Gastroesophageal sphincter (tissue), 4 donors: ENCODE measurements at regions not wholly inside any gene's neighbourhood (a gene's known extent, or its start where the extent isn't known, plus 50 kb on each side); places are given as distances from the start of the nearest gene placed in this dataset.

Source experiments
- ATAC-seq: fragments of 150-250 bp; one replicate; pipeline ENCODE4 v1.9.1; 2016; ENCODE audit warnings: mild to moderate bottlenecking, moderate library complexity
- H3K27ac ChIP-seq, 4 donors: fragments of 200-600 bp; sonication (generic) in 3 of 4; 1 replicate in 3 of 4; 2 replicates in 1 of 4; pipeline ENCODE4 v1.5.1; 2016 to 2019
- H3K27me3 ChIP-seq: fragments of 200-600 bp; sonication (generic); one replicate; pipeline ENCODE4 v1.5.1; 2019
- H3K36me3 ChIP-seq, 2 donors: fragments of 200-600 bp; sonication (generic); one replicate each; pipeline ENCODE4 v1.5.1; 2019; ENCODE audit warnings: control low read depth in 1 of 2
- H3K4me1 ChIP-seq, 3 donors: fragments of 200-600 bp; sonication (generic); 1 replicate in 2 of 3; 2 replicates in 1 of 3; pipeline ENCODE4 v1.5.1; 2016 to 2019; ENCODE audit warnings: control low read depth in 2 of 3
- H3K4me3 ChIP-seq, 2 donors: fragments of 200-600 bp; sonication (generic); one replicate each; pipeline ENCODE4 v1.5.1; 2019; ENCODE audit warnings: mild to moderate bottlenecking in 1 of 2, moderate library complexity in 1 of 2
- H3K9me3 ChIP-seq, 3 donors: fragments of 200-600 bp; sonication (generic); one replicate each; pipeline ENCODE4 v1.5.1; 2017 to 2019; ENCODE audit warnings: control low read depth in 2 of 3
- EP300 ChIP-seq: sonication (generic); formaldehyde crosslinking; IDR thresholded peaks from one replicate; pipeline ENCODE4 v1.6.1; 2017; ENCODE audit warnings: antibody characterized with exemption, mild to moderate bottlenecking
- POLR2A ChIP-seq, 2 donors: fragments of 450-650 bp; IDR thresholded peaks; one replicate each; pipeline ENCODE4 v1.6.1; 2017; ENCODE audit warnings: antibody characterized with exemption in 2 of 2, mild to moderate bottlenecking in 2 of 2, moderate library complexity in 1 of 2
- POLR2AphosphoS5 ChIP-seq: sonication (generic); formaldehyde crosslinking; IDR thresholded peaks from one replicate; pipeline ENCODE4 v1.6.1; 2017; ENCODE audit warnings: antibody characterized with exemption
- WGBS, 2 donors: methylation state at CpG; one replicate each; pipeline ENCODE4 v1.1.5; 2018; ENCODE audit warnings: low coverage in 1 of 2; 5-methylcytosine and 5-hydroxymethylcytosine counted together
- TF ChIP-seq, protein P1 (sequence below), 4 experiments: fragments of 200-600 bp in 2 of 4; fragments of 450-650 bp in 2 of 4; sonication (generic) in 1 of 4; IDR thresholded peaks; one replicate each; pipeline ENCODE4 v1.5.1; 2017 to 2019; ENCODE audit warnings: antibody characterized with exemption in 4 of 4, mild to moderate bottlenecking in 2 of 4, moderate library complexity in 2 of 4

DNA sequence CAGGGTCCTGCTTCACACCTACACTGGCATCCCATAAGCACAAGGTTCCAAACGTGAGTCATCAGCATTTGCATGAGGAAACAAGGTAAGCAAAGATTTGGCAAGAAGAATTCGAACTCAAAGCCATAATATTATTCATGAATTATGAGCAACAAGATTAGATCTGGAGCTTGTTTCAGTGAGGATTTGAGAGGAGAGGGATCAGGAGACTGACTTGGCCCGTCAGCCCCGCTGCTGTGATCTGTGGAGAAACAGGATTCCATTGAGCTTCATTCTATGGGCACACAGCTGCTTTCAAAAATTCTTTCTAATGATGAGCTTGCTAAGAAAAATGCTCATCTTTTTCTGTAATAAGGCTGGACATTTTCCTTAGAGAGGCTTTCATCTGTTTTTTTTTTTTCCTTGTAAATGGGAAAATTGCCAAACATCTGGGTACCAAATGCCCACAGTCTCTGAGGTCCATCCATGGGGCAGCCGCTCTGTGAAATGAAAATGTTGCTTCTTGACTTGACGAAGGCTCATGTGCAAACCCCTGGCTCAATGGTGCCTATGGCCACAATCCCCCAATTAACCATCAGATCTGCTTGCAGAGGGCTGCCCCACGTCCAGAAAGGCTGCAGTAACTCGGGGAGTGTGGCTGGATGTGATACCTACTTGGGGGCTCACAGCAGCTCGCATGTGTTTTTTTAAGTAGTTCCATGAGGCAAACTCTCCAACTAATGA, 179.3 kb downstream of the TMEM18 start:
- Histone ChIP-seq H3K36me3 (no peaks in the 10 kb centered on the region), H3K27me3 (peaks cover 53% of the 10 kb centered on the region), H3K9me3 (no peaks in the 10 kb centered on the region), H3K4me3 (no peak overlapping the region), H3K4me1 (no peaks in the 10 kb centered on the region), H3K27ac (no peak overlapping the region)
- TF ChIP-seq EP300 (no peak), POLR2A (IDR thresholded peaks at IDR 0.05) (no peak), POLR2AphosphoS5 (no peak)
- TF ChIP-seq, protein P1, sequence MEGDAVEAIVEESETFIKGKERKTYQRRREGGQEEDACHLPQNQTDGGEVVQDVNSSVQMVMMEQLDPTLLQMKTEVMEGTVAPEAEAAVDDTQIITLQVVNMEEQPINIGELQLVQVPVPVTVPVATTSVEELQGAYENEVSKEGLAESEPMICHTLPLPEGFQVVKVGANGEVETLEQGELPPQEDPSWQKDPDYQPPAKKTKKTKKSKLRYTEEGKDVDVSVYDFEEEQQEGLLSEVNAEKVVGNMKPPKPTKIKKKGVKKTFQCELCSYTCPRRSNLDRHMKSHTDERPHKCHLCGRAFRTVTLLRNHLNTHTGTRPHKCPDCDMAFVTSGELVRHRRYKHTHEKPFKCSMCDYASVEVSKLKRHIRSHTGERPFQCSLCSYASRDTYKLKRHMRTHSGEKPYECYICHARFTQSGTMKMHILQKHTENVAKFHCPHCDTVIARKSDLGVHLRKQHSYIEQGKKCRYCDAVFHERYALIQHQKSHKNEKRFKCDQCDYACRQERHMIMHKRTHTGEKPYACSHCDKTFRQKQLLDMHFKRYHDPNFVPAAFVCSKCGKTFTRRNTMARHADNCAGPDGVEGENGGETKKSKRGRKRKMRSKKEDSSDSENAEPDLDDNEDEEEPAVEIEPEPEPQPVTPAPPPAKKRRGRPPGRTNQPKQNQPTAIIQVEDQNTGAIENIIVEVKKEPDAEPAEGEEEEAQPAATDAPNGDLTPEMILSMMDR (IDR thresholded peaks at IDR 0.05), result no peak
- WGBS, 2 donors, result 56 to 64% methylated on average over 4 to 5 of the region's 9 CpGs
- ATAC-seq, result no peak

DNA sequence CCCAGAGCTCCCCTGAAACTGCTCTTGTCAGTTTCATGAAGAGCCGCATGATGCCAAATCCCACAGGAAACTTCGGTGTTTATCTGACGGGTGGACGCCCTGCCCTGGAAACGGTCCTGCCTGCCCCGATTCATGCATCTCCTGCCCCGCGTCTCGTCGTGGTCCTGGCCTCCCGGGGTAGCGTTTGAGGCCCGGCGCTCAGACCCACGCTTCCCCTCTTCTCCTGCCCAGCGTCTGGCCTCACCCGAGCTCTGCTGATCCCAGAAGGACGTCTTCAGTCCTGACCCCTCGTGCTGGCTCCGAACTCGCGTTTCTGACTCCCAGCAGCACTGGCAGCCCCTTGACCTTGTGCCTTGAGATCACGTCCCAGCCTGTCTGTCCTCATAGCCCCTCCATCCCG, 180.5 kb downstream of the TMEM18 start:
- no peaks in the 10 kb centered on the region for H3K4me1 ChIP-seq
- no peak for ATAC-seq
- no peak for TF ChIP-seq EP300
- peaks cover 59% of the 10 kb centered on the region for H3K27me3 ChIP-seq
- no peaks in the 10 kb centered on the region for H3K36me3 ChIP-seq
- no peak overlapping the region for H3K4me3 ChIP-seq
- WGBS, 2 donors, result 67 to 68% methylated on average over 14 to 18 of the region's 24 CpGs
- H3K9me3 ChIP-seq, result no peaks in the 10 kb centered on the region
- H3K27ac ChIP-seq, result no peak overlapping the region

DNA sequence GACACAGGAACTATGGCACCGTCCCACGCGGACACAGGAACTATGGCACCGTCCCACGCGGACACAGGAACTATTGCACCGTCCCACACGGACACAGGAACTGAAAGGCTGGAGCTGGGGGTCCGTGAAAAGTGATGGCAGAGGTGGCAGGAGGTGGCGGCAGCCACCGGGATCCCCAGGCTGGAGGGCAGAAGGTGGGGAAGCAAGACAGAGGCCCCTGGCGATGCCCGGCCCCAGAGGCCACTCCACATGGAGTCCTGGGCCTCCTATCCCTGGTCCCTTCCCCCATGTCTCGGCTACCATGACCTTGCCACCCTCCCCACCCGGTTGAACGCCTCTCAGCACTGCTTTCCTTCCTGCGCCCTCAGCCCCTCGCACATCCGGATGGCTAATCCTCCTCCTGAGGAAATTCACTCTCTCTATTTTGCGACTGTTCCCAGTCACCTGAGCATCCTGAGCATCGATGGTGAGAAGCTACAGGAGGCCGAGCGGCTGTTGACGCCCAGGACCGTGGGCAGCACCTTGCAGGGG, 181.4 kb downstream of the TMEM18 start:
- ATAC-seq, result no peak
- H3K4me1 ChIP-seq, result no peaks in the 10 kb centered on the region
- peaks cover 56% of the 10 kb centered on the region for H3K27me3 ChIP-seq
- 88 to 100% methylated on average over 1 to 7 of the region's 25 CpGs for WGBS, 2 donors
- TF ChIP-seq POLR2AphosphoS5 (no peak), POLR2A (IDR thresholded peaks at IDR 0.05) (no peak), EP300 (no peak)
- TF ChIP-seq, protein P1 (IDR thresholded peaks at IDR 0.05), result no peak
- no peaks in the 10 kb centered on the region for H3K36me3 ChIP-seq
- no peaks in the 10 kb centered on the region for H3K9me3 ChIP-seq
- H3K4me3 ChIP-seq, result no peak overlapping the region
- H3K27ac ChIP-seq, result no peak overlapping the region

DNA sequence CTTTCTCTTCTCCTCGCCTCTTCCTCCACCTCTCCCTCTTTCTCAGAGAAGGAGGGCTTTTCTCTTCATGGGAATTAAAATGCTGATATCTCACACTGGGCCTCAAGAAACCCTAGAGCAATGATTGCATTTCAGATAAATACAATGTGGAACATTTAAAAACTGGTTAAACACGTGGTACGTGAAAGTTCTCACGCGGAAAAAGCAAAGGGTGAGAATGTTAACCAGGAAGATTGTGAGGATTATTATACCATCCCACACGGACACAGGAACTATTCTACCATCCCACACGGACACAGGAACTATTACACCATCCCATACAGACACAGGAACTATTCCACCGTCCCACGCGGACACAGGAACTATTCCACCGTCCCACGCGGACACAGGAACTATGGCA, 182.4 kb downstream of the TMEM18 start:
- peaks cover 47% of the 10 kb centered on the region for H3K27me3 ChIP-seq
- TF ChIP-seq POLR2AphosphoS5 (no peak), EP300 (no peak), POLR2A (IDR thresholded peaks at IDR 0.05) (no peak)
- TF ChIP-seq, protein P1 (IDR thresholded peaks at IDR 0.05), result no peak
- ATAC-seq, result no peak
- no peaks in the 10 kb centered on the region for H3K36me3 ChIP-seq
- 86% methylated on average over 11 of the region's 13 CpGs; no CpG with 5 or more reads in 1 of the 2 donors for WGBS, 2 donors
- no peaks in the 10 kb centered on the region for H3K9me3 ChIP-seq
- H3K27ac ChIP-seq, result no peak overlapping the region
- H3K4me1 ChIP-seq, result no peaks in the 10 kb centered on the region
- H3K4me3 ChIP-seq, result no peak overlapping the region

- Histone ChIP-seq H3K9me3 (no peaks in the 10 kb centered on the region), H3K36me3 (no peaks in the 10 kb centered on the region), H3K4me3 (no peak overlapping the region), H3K27ac (no peak overlapping the region), H3K27me3 (peaks cover 33% of the 10 kb centered on the region), H3K4me1 (no peaks in the 10 kb centered on the region)
- WGBS, 2 donors, result 67 to 84% methylated on average over 4 of the region's 4 CpGs
- no peak for ATAC-seq
- TF ChIP-seq POLR2AphosphoS5 (no peak), POLR2A (IDR thresholded peaks at IDR 0.05) (no peak), EP300 (no peak)
- TF ChIP-seq, protein P1 (IDR thresholded peaks at IDR 0.05), result no peak
These were observed 184.0 kb downstream of the TMEM18 start for GRCh38 chr2:493228-493627.
